HTR-8/SVneo (cell line): ENCODE measurements at regions not wholly inside any gene's neighbourhood (a gene's known extent, or its start where the extent isn't known, plus 50 kb on each side); places are given as distances from the start of the nearest gene placed in this dataset.

Experiments
- DNase-seq: peaks from one replicate; pipeline ENCODE4 v3.0.0; 2011; ENCODE audit warnings: low spot score, mixed read lengths; ENCODE audit not compliant: insufficient read length
- FAIRE-seq: peaks from 2 replicates; lab custom pipeline; 2011; peaks lifted over from hg19 to GRCh38; lab: Jason Lieb, UNC

DNA sequence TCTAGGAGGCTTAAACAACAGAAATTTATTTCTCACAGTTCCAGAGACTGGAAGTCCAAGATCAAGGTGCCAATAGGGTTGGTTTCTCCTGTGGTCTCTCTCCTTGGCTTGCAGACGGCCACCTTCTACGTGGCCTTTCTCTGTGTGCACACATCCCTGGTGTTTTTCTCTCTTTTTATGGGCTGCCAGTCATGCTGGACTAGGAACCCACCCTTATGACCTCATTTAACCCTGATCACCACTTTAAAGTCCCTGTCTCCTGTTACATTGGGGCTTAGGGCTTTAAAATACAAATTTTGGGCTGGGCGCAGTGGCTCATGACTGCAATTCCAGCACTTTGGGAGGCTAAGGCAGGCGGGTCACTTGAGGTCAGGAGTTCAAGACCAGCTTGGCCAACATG, 157.1 kb downstream of the TLE1 start:
- DNase-seq (no peak), FAIRE-seq (no peak)

DNA sequence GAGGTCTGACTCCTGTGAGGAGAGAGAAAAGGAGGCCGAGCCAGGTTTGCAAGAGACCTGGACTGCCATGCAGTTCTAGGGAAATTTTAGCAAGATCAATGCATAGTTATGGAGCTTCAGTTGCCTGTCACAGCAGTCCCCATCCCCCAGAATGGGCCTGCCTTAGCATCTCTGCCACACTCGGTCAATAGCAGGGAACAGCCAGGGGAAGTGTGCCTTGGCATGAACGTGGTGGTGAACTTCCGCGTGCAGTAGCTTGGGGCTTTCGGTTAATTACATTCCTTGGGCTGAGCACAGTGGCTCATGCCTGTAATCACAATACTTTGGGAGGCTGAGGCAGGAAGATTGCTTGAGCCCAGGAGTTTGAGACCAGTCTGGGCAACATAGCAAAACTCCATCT, 157.8 kb downstream of the TLE1 start:
- DNase-seq, result no peak
- no peak for FAIRE-seq

GRCh38 chr9:81530846-81531245, 158.5 kb downstream of the TLE1 start:
- FAIRE-seq (no peak), DNase-seq (no peak)

GRCh38 chr9:81530310-81530810, 159.0 kb downstream of the TLE1 start:
- no peak for FAIRE-seq
- DNase-seq, result no peak

- FAIRE-seq, result no peak
- DNase-seq, result no peak
Measured at GRCh38 chr9:81529556-81530193, 159.7 kb downstream of the TLE1 start.

DNA sequence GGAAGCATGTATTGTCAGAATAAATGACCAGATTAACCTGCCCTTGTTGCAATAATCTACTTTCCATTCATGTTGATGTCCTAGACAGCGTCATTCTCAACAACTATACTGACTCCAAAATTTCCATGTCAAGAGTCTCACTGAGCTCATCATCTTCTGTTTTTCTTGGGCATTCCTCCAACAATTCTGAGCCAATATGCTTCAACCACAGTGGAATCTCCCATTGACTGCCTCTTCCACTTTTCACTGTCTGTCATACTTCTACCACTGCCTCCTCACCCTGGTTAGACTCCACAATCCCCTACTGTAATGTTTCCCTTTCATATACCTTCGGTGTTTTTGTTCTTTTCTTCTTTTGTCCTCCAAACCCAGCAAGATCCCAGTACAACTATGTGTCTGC, 162.8 kb downstream of the TLE1 start:
- no peak for DNase-seq

GRCh38 chr9:81522716-81523551, 166.4 kb downstream of the TLE1 start:
- peak; percentile 54 for DNase-seq
- FAIRE-seq, result no peak

More for the DNA sequence above, 162.8 kb downstream of the TLE1 start:
- FAIRE-seq, result no peak

- FAIRE-seq, result no peak
- no peak for DNase-seq
Measured at GRCh38 chr9:81521892-81522291, 167.5 kb downstream of the TLE1 start.

- DNase-seq, result no peak
- FAIRE-seq, result no peak
Measured at GRCh38 chr9:81519816-81520495, 169.4 kb downstream of the TLE1 start.

GRCh38 chr9:81517954-81518353, 171.4 kb downstream of the TLE1 start:
- FAIRE-seq, result no peak
- no peak for DNase-seq

DNA sequence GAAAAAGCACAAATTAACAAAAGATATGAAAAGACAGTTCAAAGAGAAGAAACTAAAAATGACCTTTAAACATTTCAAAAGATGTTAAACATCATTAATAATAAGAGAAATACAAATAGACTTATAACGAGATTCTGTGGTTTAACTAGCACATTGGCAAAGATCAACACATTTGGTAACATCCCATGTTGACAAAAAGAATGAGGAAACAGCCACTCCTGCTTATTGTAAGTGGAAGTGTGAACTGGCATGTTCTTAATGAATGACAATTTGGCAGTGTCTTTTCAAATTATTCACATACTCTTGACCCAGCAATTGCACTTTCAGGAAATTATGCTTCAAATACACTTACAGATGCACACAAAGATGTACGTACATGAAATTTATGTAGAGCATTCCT, 176.3 kb downstream of the TLE1 start:
- FAIRE-seq (no peak), DNase-seq (no peak)

DNA sequence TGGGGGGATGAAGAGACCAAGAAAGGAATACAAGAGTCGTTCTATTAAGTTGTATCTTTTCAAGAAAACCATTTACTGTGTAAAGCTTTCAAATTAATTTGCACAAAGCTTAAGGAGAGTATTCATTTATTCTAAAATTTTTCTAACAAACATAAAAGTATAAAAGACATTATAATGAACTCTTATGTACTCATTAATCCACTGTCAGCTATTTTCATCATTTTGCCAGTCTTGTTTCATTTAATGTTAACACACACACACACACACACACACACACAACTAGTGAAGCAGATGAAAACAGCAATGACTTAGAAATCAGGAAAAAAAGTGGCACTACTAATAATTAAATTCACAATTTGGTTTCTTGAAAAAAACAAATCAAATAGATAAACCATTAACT, 176.7 kb downstream of the TLE1 start:
- FAIRE-seq (no peak), DNase-seq (no peak)

DNA sequence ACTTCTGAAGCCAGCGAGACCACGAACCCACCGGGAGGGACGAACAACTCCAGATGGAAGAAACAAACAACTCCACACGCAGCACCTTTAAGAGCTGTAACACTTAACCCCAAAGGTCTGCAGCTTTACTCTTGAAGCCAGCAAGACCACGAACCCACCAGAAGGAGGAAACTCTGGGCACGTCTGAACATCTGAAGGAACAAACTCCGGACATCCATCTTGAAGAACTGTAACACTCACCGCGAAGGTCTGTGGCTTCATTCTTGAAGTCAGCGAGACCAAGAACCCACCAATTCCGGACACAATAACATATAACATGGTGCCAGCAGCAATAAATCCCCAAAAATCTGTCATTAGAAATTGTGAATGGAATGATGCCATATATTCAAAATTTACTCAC, 180.9 kb downstream of the TLE1 start:
- DNase-seq (no peak), FAIRE-seq (no peak)

GRCh38 chr9:81506941-81507864, 182.1 kb downstream of the TLE1 start:
- no peak for DNase-seq
- no peak for FAIRE-seq

DNA sequence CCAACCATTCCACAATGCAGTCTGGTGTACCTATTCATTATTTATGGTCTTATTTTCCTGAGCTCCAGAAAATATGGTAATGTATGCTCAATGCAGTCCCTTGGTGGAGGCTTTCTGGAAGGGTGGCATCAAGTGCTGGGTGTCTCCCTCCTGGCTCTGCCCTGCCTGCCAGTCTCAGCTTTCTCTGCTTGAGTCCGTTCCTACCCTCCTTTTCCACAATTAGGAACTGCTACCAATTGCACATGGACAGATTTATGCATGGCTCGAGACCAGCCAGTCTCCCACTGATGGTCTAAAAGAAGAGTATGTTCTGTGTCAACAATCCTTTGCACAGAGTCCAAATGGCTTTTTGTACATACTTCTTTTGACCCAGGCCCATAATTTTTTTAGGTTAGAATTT, 189.8 kb downstream of the TLE1 start:
- FAIRE-seq (no peak), DNase-seq (no peak)

DNA sequence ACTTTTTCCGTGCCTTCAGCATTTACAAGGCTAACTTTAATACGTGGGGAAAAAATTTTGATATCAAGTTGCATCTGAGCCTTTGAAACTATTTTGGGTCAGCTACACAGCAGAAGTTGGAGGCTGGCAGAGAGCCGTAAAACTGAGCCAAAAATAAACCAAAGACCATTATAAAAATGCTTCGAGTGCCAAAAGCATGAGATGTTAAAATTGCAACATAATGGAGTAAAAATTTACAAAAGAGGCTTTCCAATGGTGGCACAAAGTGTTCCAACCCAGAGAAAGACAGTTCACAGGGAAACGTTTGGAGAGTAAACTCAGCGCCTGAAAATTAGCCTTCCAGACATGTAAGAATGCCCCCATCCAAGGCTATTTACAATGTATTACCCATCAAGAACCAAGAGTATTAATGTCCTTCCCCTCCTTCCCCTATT, 190.3 kb downstream of the TLE1 start:
- no peak for DNase-seq
- FAIRE-seq, result no peak

- DNase-seq (no peak), FAIRE-seq (no peak)
Measured at GRCh38 chr9:81498576-81498975, 190.8 kb downstream of the TLE1 start.

GRCh38 chr9:81497091-81497490, 192.3 kb downstream of the TLE1 start:
- no peak for DNase-seq
- no peak for FAIRE-seq

GRCh38 chr9:81492710-81493447, 196.5 kb downstream of the TLE1 start:
- FAIRE-seq (no peak), DNase-seq (peak; percentile 12)
